Thyroid gland (tissue), 4 donors: ENCODE measurements at regions not wholly inside any gene's neighbourhood (a gene's known extent, or its start where the extent isn't known, plus 50 kb on each side); places are given as distances from the start of the nearest gene placed in this dataset.

ENCODE experiments used
- POLR2A ChIP-seq, 2 donors: fragments of 450-650 bp; IDR thresholded peaks; one replicate each; pipeline ENCODE4 v1.6.1; 2017; ENCODE audit warnings: antibody characterized with exemption in 2 of 2, mild to moderate bottlenecking in 2 of 2, moderate library complexity in 1 of 2
- TF ChIP-seq, protein P1 (sequence below), 6 experiments: fragments of 200-600 bp in 3 of 6; fragments of 450-650 bp in 3 of 6; sonication (generic) in 3 of 6; IDR thresholded peaks; one replicate each; pipeline ENCODE4 v1.5.1; 2016 to 2019; ENCODE audit warnings: antibody characterized with exemption in 6 of 6, mild to moderate bottlenecking in 2 of 6, inconsistent platforms in 1 of 6, moderate library complexity in 1 of 6

DNA sequence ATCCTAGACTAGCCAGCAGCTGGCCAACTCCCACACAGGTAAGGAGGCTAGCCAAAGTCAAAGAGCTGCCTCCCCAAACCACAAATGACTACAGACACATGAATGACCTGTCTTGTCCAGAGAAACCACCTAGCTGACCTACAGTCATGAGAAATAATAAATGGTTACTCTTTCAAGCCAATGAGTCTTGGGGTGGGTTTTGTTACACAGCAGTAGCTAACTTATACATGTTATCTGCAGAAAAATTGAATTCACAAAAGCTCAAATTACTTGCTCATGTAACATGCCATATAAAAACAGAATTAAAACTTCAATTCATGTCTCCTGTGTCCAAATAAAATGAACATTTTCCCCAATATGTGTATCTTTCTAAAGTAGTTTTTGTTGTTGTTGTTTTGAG is 307.4 kb upstream of the NR2F2 start:
- TF ChIP-seq, protein P1, sequence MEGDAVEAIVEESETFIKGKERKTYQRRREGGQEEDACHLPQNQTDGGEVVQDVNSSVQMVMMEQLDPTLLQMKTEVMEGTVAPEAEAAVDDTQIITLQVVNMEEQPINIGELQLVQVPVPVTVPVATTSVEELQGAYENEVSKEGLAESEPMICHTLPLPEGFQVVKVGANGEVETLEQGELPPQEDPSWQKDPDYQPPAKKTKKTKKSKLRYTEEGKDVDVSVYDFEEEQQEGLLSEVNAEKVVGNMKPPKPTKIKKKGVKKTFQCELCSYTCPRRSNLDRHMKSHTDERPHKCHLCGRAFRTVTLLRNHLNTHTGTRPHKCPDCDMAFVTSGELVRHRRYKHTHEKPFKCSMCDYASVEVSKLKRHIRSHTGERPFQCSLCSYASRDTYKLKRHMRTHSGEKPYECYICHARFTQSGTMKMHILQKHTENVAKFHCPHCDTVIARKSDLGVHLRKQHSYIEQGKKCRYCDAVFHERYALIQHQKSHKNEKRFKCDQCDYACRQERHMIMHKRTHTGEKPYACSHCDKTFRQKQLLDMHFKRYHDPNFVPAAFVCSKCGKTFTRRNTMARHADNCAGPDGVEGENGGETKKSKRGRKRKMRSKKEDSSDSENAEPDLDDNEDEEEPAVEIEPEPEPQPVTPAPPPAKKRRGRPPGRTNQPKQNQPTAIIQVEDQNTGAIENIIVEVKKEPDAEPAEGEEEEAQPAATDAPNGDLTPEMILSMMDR (IDR thresholded peaks at IDR 0.05), result no peak
- TF ChIP-seq POLR2A (IDR thresholded peaks at IDR 0.05), result no peak
